Peyer's patch (tissue), 4 donors: ENCODE measurements at regions not wholly inside any gene's neighbourhood (a gene's known extent, or its start where the extent isn't known, plus 50 kb on each side); places are given as distances from the start of the nearest gene placed in this dataset.

ENCODE experiments used
- POLR2A ChIP-seq, 2 donors: fragments of 450-650 bp; IDR thresholded peaks; one replicate each; pipeline ENCODE4 v1.5.1; 2017; ENCODE audit warnings: antibody characterized with exemption in 2 of 2, mild to moderate bottlenecking in 2 of 2, moderate library complexity in 2 of 2
- TF ChIP-seq, protein P1 (sequence below), 6 experiments: fragments of 450-650 bp in 4 of 6; fragments of 200-600 bp in 2 of 6; sonication (generic) in 1 of 6; IDR thresholded peaks; one replicate each; pipeline ENCODE4 v1.5.1; 2017 to 2019; ENCODE audit warnings: antibody characterized with exemption in 6 of 6, mild to moderate bottlenecking in 3 of 6, moderate library complexity in 1 of 6

- TF ChIP-seq, protein P1, sequence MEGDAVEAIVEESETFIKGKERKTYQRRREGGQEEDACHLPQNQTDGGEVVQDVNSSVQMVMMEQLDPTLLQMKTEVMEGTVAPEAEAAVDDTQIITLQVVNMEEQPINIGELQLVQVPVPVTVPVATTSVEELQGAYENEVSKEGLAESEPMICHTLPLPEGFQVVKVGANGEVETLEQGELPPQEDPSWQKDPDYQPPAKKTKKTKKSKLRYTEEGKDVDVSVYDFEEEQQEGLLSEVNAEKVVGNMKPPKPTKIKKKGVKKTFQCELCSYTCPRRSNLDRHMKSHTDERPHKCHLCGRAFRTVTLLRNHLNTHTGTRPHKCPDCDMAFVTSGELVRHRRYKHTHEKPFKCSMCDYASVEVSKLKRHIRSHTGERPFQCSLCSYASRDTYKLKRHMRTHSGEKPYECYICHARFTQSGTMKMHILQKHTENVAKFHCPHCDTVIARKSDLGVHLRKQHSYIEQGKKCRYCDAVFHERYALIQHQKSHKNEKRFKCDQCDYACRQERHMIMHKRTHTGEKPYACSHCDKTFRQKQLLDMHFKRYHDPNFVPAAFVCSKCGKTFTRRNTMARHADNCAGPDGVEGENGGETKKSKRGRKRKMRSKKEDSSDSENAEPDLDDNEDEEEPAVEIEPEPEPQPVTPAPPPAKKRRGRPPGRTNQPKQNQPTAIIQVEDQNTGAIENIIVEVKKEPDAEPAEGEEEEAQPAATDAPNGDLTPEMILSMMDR (IDR thresholded peaks at IDR 0.05), result no peak
- TF ChIP-seq POLR2A (IDR thresholded peaks at IDR 0.05), result no peak
Measured at GRCh38 chr1:208607616-208608015, 363.4 kb upstream of the PLXNA2 start.
